Activated CD4-positive, alpha-beta T cell treated with anti-CD3 and anti-CD28 coated beads, Interleukin-2, Interleukin-4, amounts not matched to agents 100 ng/mL and 50 ng/mL, durations not matched to agents 16 hours and 8 hours (primary cell): ENCODE measurements at regions not wholly inside any gene's neighbourhood (a gene's known extent, or its start where the extent isn't known, plus 50 kb on each side); places are given as distances from the start of the nearest gene placed in this dataset.

Source experiments
- DNase-seq: peaks from one replicate; pipeline ENCODE4 v3.0.0-alpha.2; 2020; ENCODE audit warnings: low spot score

GRCh38 chr5:107146901-107147300 lies 523.8 kb downstream of the EFNA5 start:
- DNase-seq = no peak

GRCh38 chr5:107135391-107135790 lies 535.3 kb downstream of the EFNA5 start:
- no peak for DNase-seq

- DNase-seq = no peak
Measured at GRCh38 chr5:107134931-107135330, 535.8 kb downstream of the EFNA5 start.

GRCh38 chr5:107129051-107129450 lies 541.7 kb downstream of the EFNA5 start:
- no peak for DNase-seq

- no peak for DNase-seq
Measured at GRCh38 chr5:107127878-107128277, 542.9 kb downstream of the EFNA5 start.

GRCh38 chr5:107126341-107126740 lies 544.4 kb downstream of the EFNA5 start:
- no peak for DNase-seq

GRCh38 chr5:107124376-107124775 lies 546.4 kb downstream of the EFNA5 start:
- no peak for DNase-seq

- DNase-seq = no peak
Measured at GRCh38 chr5:107123014-107123413, 547.7 kb downstream of the EFNA5 start.

- DNase-seq = no peak
Measured at GRCh38 chr5:107121793-107122519, 548.8 kb downstream of the EFNA5 start.

- DNase-seq = no peak
Measured at GRCh38 chr5:107119656-107120055, 551.1 kb downstream of the EFNA5 start.

- no peak for DNase-seq
Measured at GRCh38 chr5:107118184-107119019, 552.3 kb downstream of the EFNA5 start.

- DNase-seq = no peak
Measured at GRCh38 chr5:107112216-107112615, 558.5 kb downstream of the EFNA5 start.

- DNase-seq = no peak
Measured at GRCh38 chr5:107104040-107104995, 566.4 kb downstream of the EFNA5 start.

- DNase-seq = no peak
Measured at GRCh38 chr5:107103522-107103921, 567.2 kb downstream of the EFNA5 start.

- DNase-seq = no peak
Measured at GRCh38 chr5:107100121-107100520, 570.6 kb downstream of the EFNA5 start.

- DNase-seq = no peak
Measured at GRCh38 chr5:107099506-107099905, 571.2 kb downstream of the EFNA5 start.

GRCh38 chr5:107092695-107093094 lies 578.0 kb downstream of the EFNA5 start:
- no peak for DNase-seq

- no peak for DNase-seq
Measured at GRCh38 chr5:107090506-107090905, 580.2 kb downstream of the EFNA5 start.

- DNase-seq = no peak
Measured at GRCh38 chr5:107088907-107089306, 581.8 kb downstream of the EFNA5 start.

GRCh38 chr5:107085572-107085971 lies 585.2 kb downstream of the EFNA5 start:
- no peak for DNase-seq

GRCh38 chr5:107074996-107075395 lies 595.7 kb downstream of the EFNA5 start:
- DNase-seq = no peak

- DNase-seq = no peak
Measured at GRCh38 chr5:107072967-107073366, 597.8 kb downstream of the EFNA5 start.
